ENCODE measurements at regions not wholly inside any gene's neighbourhood (a gene's known extent, or its start where the extent isn't known, plus 50 kb on each side); places are given as distances from the start of the nearest gene placed in this dataset.

DNA sequence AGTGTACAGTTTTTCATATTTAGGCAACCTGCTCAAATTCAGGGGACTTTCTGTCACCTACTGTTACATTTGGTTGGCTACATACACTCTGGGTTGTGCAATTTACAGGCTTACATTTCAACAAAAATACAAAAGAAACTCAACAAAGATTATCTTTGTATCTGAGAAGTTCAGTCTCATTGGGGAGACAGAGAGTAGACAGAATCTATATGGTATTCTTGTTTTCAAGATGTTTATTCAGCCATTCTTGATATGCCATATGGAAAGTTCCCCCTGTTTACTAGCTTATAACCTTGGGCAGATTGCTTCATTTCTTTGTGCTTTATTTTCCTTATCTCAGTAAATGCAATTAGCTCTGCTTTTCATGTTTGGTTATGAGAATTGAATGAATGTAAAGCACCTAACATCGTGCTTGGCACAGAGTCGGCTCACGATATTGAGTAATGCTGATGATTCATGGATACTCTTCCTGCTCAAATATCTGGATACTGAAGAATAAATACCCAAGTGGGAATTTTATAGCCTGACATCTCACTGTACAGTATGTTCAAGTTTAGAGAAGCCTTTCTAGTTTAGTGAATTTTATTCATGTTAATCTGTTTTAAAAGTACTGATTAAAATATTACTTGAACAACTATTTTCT is 96.5 kb upstream of the PACRGL start:
- ATAC-seq (ENCODE audit: poor library complexity) (no peak), DNase-seq (no peak)
- Histone ChIP-seq H3K4me1 (ENCODE audit: insufficient read depth, low read length) (no peaks in the 10 kb centered on the region), H3K27me3 (ENCODE audit: control insufficient read depth in 1 of 2, insufficient read depth in 2 of 2, low read length in 2 of 2) (no peaks in the 10 kb centered on the region), H3K4me3 (ENCODE audit: low read length) (no peak overlapping the region), H3K9me3 (ENCODE audit: control insufficient read depth in 1 of 2, insufficient read depth in 1 of 2, low read length in 2 of 2) (no peaks in the 10 kb centered on the region), H3K27ac (ENCODE audit: low read depth in 1 of 2, low read length in 2 of 2) (no peak overlapping the region), H3K36me3 (ENCODE audit: insufficient read depth, low read length) (no peaks in the 10 kb centered on the region)
- ChIA-PET CTCF (no interaction called here), POLR2A (no interaction called here)
- Mint-ChIP-seq H3K9me3 (no peaks in the 10 kb centered on the region), H3K4me1 (ENCODE audit: low read depth) (no peaks in the 10 kb centered on the region), H3K36me3 (ENCODE audit: low read depth) (no peaks in the 10 kb centered on the region), H3K27ac (no peak overlapping the region), H3K4me3 (no peak overlapping the region), H3K27me3 (no peaks in the 10 kb centered on the region)
- intact Hi-C loops (cut with DNase I, micrococcal nuclease) = no loop called here
- TF ChIP-seq, protein P1, sequence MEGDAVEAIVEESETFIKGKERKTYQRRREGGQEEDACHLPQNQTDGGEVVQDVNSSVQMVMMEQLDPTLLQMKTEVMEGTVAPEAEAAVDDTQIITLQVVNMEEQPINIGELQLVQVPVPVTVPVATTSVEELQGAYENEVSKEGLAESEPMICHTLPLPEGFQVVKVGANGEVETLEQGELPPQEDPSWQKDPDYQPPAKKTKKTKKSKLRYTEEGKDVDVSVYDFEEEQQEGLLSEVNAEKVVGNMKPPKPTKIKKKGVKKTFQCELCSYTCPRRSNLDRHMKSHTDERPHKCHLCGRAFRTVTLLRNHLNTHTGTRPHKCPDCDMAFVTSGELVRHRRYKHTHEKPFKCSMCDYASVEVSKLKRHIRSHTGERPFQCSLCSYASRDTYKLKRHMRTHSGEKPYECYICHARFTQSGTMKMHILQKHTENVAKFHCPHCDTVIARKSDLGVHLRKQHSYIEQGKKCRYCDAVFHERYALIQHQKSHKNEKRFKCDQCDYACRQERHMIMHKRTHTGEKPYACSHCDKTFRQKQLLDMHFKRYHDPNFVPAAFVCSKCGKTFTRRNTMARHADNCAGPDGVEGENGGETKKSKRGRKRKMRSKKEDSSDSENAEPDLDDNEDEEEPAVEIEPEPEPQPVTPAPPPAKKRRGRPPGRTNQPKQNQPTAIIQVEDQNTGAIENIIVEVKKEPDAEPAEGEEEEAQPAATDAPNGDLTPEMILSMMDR (IDR thresholded peaks at IDR 0.05) = no peak

DNA sequence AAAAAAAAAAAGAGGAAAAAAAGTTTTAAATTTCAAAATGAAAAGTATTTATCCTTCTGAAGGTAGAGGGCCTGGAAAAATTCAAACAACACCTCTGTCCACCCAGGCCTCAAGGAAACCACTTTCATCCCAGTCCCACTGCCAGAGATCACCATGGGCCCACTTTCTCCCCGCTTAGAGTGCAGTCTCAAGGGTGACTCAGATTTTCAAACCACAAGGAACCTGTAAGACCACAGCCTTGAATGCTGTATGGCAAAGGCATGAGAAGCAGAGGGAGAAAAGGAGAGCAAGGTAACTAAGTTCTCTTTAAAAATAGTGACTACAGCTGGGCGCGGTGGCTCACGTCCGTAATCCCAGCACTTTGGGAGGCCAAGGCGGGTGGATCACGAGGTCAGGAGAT is 87.9 kb upstream of the PACRGL start:
- TF ChIP-seq, protein P1 (IDR thresholded peaks at IDR 0.05) = no peak
- Mint-ChIP-seq H3K27me3 (no peaks in the 10 kb centered on the region), H3K4me3 (no peak overlapping the region), H3K9me3 (no peaks in the 10 kb centered on the region), H3K4me1 (ENCODE audit: low read depth) (no peaks in the 10 kb centered on the region), H3K27ac (no peak overlapping the region), H3K36me3 (ENCODE audit: low read depth) (no peaks in the 10 kb centered on the region)
- no peaks in the 10 kb centered on the region for H3K27me3 ChIP-seq (ENCODE audit: control insufficient read depth in 1 of 2, insufficient read depth in 2 of 2, low read length in 2 of 2)
- no peaks in the 10 kb centered on the region for H3K36me3 ChIP-seq (ENCODE audit: insufficient read depth, low read length)
- intact Hi-C loops (cut with DNase I, micrococcal nuclease) = no loop called here
- ChIA-PET CTCF (no interaction called here), POLR2A (no interaction called here)
- no peak for ATAC-seq (ENCODE audit: poor library complexity)
- no peaks in the 10 kb centered on the region for H3K4me1 ChIP-seq (ENCODE audit: insufficient read depth, low read length)
- no peak for DNase-seq
- H3K4me3 ChIP-seq (ENCODE audit: low read length) = no peak overlapping the region
- no peak overlapping the region for H3K27ac ChIP-seq (ENCODE audit: low read depth in 1 of 2, low read length in 2 of 2)
- H3K9me3 ChIP-seq (ENCODE audit: control insufficient read depth in 1 of 2, insufficient read depth in 1 of 2, low read length in 2 of 2) = peaks cover 0 to 7% of the 10 kb centered on the region in 2 experiments

DNA sequence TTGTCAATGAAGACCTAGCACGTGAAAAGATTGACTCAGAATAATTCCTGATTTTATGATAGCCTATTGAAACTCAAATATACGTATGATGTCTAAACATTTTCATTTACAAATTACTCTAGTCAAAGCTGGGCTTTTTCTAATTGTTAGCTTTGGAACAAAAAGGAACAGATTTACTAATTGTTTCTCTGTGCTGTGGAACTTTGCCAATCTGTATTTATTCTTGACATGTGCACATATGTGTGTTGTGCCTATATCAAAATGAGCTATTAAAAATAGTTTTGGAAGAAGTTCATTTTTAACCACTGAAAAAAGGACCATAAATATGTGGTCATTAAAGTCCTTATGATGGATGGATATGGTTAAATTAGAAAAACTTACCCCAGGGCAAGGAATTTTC is 85.4 kb upstream of the PACRGL start:
- POLR2A ChIA-PET = no interaction called here

More for the DNA sequence above, 85.4 kb upstream of the PACRGL start:
- no peak for DNase-seq
- CTCF ChIA-PET = no interaction called here
- Histone ChIP-seq H3K4me3 (ENCODE audit: low read length) (no peak overlapping the region), H3K9me3 (ENCODE audit: control insufficient read depth in 1 of 2, insufficient read depth in 1 of 2, low read length in 2 of 2) (peaks cover 0 to 7% of the 10 kb centered on the region in 2 experiments), H3K4me1 (ENCODE audit: insufficient read depth, low read length) (no peaks in the 10 kb centered on the region), H3K27ac (ENCODE audit: low read depth in 1 of 2, low read length in 2 of 2) (no peak overlapping the region), H3K27me3 (ENCODE audit: control insufficient read depth in 1 of 2, insufficient read depth in 2 of 2, low read length in 2 of 2) (no peaks in the 10 kb centered on the region), H3K36me3 (ENCODE audit: insufficient read depth, low read length) (no peaks in the 10 kb centered on the region)
- no peaks in the 10 kb centered on the region for H3K36me3 Mint-ChIP-seq (ENCODE audit: low read depth)
- H3K9me3 Mint-ChIP-seq = no peaks in the 10 kb centered on the region
- H3K27me3 Mint-ChIP-seq = no peaks in the 10 kb centered on the region
- TF ChIP-seq, protein P1 (IDR thresholded peaks at IDR 0.05) = no peak
- H3K27ac Mint-ChIP-seq = no peak overlapping the region
- no peak for ATAC-seq (ENCODE audit: poor library complexity)
- no peaks in the 10 kb centered on the region for H3K4me1 Mint-ChIP-seq (ENCODE audit: low read depth)
- intact Hi-C loops (cut with DNase I, micrococcal nuclease) = no loop called here
- no peak overlapping the region for H3K4me3 Mint-ChIP-seq
